HCT116 (cell line): ENCODE measurements at regions not wholly inside any gene's neighbourhood (a gene's known extent, or its start where the extent isn't known, plus 50 kb on each side); places are given as distances from the start of the nearest gene placed in this dataset.

ENCODE experiments used
- CTCF ChIP-seq, 3 experiments: fragments of 200-600 bp in 1 of 3; sonication (generic) in 1 of 3; IDR thresholded peaks in 2 of 3; conservative IDR thresholded peaks in 1 of 3; 2 replicates each; pipeline ENCODE4 v1.5.1; 2012 to 2017; ENCODE audit warnings: low read depth in 2 of 3, low read length in 2 of 3, antibody characterized with exemption in 1 of 3, borderline replicate concordance in 1 of 3, control low read depth in 1 of 3, mild to moderate bottlenecking in 1 of 3, mixed read lengths in 1 of 3, mixed run types in 1 of 3, moderate library complexity in 1 of 3; ENCODE audit not compliant: insufficient read depth in 1 of 3
- POLR2AphosphoS5 ChIP-seq: IDR thresholded peaks from 2 replicates; pipeline ENCODE4 v1.6.1; 2011; ENCODE audit warnings: mild to moderate bottlenecking, low read depth, low read length, moderate library complexity
- TCF7L2 ChIP-seq: IDR thresholded peaks from 2 replicates; pipeline ENCODE4 v1.7.0; 2011; ENCODE audit warnings: borderline replicate concordance, inconsistent platforms; ENCODE audit not compliant: insufficient read depth, insufficient read length; ENCODE audit errors: extremely low read depth

GRCh38 chr11:109867784-109868183, 225.4 kb upstream of the ZC3H12C start:
- TF ChIP-seq POLR2AphosphoS5 (no peak), TCF7L2 (no peak), CTCF (IDR thresholded peaks at IDR 0.05 in 2 of 3, conservative IDR thresholded peaks at IDR 0.05 in 1 of 3; ENCODE audit: borderline replicate concordance in 1 of 3, insufficient read depth in 1 of 3, low read depth in 2 of 3, low read length in 2 of 3) (no peak)
